ENCODE measurements at regions not wholly inside any gene's neighbourhood (a gene's known extent, or its start where the extent isn't known, plus 50 kb on each side); places are given as distances from the start of the nearest gene placed in this dataset.

DNA sequence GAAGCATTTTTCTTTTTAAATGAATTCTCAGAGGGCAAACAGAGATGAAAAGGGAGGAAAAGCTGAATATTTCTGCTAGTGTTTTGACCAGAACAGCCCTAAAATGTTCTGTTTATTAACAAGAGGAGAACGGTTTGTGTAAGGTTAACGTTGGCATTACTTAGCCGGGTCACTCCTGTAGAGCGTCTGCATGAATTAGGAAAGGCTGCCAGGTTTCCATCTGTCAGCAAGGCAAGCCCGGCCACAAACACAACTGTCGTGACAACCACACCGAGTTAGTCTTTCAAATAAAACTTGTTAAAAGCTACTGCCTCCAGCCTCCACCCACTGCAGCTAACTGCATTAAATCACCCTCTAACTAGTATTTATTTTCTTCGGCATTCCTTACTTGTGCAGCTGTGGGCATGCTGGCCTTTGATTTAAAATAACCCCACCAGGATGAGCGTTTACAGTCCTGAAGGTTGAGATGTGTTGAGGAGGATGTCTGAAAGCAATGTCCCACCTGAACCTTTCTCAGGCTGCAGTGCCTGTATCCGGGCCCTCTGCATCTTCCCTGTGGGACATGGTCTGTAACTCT lies 527.9 kb downstream of the FGF9 start:
- Mint-ChIP-seq H3K4me3 (no peak overlapping the region), H3K27me3 (ENCODE audit: insufficient read depth) (no peaks in the 10 kb centered on the region), H3K9me3 (no peaks in the 10 kb centered on the region), H3K36me3 (ENCODE audit: low read depth) (no peaks in the 10 kb centered on the region), H3K27ac (no peak overlapping the region), H3K4me1 (peaks cover 24% of the 10 kb centered on the region)
- no peaks in the 10 kb centered on the region for H3K36me3 ChIP-seq (ENCODE audit: control insufficient read depth, insufficient read depth, low read length)
- H3K9ac ChIP-seq (ENCODE audit: extremely low read depth, low read length, poor library complexity, severe bottlenecking), result no peak overlapping the region
- TF ChIP-seq, protein P1, sequence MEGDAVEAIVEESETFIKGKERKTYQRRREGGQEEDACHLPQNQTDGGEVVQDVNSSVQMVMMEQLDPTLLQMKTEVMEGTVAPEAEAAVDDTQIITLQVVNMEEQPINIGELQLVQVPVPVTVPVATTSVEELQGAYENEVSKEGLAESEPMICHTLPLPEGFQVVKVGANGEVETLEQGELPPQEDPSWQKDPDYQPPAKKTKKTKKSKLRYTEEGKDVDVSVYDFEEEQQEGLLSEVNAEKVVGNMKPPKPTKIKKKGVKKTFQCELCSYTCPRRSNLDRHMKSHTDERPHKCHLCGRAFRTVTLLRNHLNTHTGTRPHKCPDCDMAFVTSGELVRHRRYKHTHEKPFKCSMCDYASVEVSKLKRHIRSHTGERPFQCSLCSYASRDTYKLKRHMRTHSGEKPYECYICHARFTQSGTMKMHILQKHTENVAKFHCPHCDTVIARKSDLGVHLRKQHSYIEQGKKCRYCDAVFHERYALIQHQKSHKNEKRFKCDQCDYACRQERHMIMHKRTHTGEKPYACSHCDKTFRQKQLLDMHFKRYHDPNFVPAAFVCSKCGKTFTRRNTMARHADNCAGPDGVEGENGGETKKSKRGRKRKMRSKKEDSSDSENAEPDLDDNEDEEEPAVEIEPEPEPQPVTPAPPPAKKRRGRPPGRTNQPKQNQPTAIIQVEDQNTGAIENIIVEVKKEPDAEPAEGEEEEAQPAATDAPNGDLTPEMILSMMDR (conservative IDR thresholded peaks at IDR 0.05), result no peak
- H3K4me3 ChIP-seq (ENCODE audit: low read length), result no peak overlapping the region
- no peaks in the 10 kb centered on the region for H3K27me3 ChIP-seq (ENCODE audit: control insufficient read depth, insufficient read depth, low read length, poor library complexity, severe bottlenecking)
- H3K27ac ChIP-seq (ENCODE audit: low read depth, low read length), result no peak overlapping the region
- H3K9me3 ChIP-seq (ENCODE audit: control insufficient read depth, low read length), result no peaks in the 10 kb centered on the region
- H3K4me1 ChIP-seq (ENCODE audit: control insufficient read depth, insufficient read depth, low read length), result no peaks in the 10 kb centered on the region
- WGBS, 2 experiments (ENCODE audit: insufficient coverage in 1 of 2, insufficient read length in 1 of 2), result 78 to 84% methylated on average over 8 to 10 of the region's 10 CpGs
- no peak for DNase-seq

DNA sequence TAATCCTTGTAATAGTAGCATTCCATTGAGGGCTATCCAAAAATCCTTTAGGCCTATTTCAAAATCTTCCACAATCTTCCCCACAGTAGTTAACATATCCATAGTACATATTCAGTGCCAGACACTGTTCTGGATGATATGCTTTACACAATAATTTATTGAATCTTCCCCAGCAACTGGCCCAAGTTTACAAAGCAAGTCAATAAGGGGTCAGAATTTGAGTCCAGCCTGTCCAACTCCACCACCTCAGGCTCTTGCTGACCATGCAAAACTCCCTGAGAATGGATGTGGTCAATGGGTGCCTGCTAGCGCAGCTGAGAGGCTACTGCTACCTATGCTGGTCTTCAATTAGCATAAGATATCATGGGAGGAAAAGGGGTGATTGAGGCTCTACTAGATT lies 529.6 kb downstream of the FGF9 start:
- no peak overlapping the region for H3K4me3 ChIP-seq (ENCODE audit: low read length)
- Mint-ChIP-seq H3K36me3 (ENCODE audit: low read depth) (no peaks in the 10 kb centered on the region), H3K4me1 (peaks cover 26% of the 10 kb centered on the region), H3K9me3 (no peaks in the 10 kb centered on the region), H3K27ac (no peak overlapping the region), H3K4me3 (no peak overlapping the region), H3K27me3 (ENCODE audit: insufficient read depth) (no peaks in the 10 kb centered on the region)
- H3K36me3 ChIP-seq (ENCODE audit: control insufficient read depth, insufficient read depth, low read length), result no peaks in the 10 kb centered on the region
- no peak overlapping the region for H3K9ac ChIP-seq (ENCODE audit: extremely low read depth, low read length, poor library complexity, severe bottlenecking)
- 96 to 100% methylated on average over 1 of the region's 1 CpG for WGBS, 2 experiments (ENCODE audit: insufficient coverage in 1 of 2, insufficient read length in 1 of 2)
- TF ChIP-seq, protein P1 (conservative IDR thresholded peaks at IDR 0.05), result no peak
- H3K4me1 ChIP-seq (ENCODE audit: control insufficient read depth, insufficient read depth, low read length), result no peaks in the 10 kb centered on the region
- no peak overlapping the region for H3K27ac ChIP-seq (ENCODE audit: low read depth, low read length)
- DNase-seq, result no peak
- H3K27me3 ChIP-seq (ENCODE audit: control insufficient read depth, insufficient read depth, low read length, poor library complexity, severe bottlenecking), result no peaks in the 10 kb centered on the region
- H3K9me3 ChIP-seq (ENCODE audit: control insufficient read depth, low read length), result no peaks in the 10 kb centered on the region

DNA sequence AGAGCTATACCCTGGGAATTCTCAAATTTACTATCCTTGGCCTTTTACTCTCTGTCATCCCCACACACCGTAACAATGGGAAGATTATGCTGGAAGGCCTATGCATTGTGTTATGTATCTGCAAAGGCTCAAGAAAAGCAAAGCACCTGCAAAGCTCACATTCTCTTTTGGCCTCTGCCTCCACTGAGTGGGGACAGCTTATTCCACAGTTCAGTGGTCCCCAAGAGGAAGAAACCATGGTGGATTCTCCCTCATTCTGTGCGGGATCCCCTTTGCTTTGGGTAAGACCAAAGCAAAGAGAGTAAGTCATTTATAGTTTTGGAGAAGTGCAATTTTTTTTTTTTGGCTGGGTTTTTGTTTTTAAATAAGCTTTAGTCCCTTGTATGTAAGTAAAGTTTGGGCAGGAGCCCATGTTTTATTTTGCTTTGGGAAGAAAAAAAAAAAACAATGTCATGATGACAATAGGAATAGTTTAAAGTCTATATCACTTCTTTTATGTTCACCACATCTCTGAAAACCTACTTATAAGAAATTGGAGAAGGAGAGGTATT lies 530.6 kb downstream of the FGF9 start:
- Histone ChIP-seq H3K4me3 (ENCODE audit: low read length) (no peak overlapping the region), H3K9me3 (ENCODE audit: control insufficient read depth, low read length) (no peaks in the 10 kb centered on the region), H3K9ac (ENCODE audit: extremely low read depth, low read length, poor library complexity, severe bottlenecking) (no peak overlapping the region), H3K27ac (ENCODE audit: low read depth, low read length) (no peak overlapping the region), H3K36me3 (ENCODE audit: control insufficient read depth, insufficient read depth, low read length) (no peaks in the 10 kb centered on the region), H3K4me1 (ENCODE audit: control insufficient read depth, insufficient read depth, low read length) (no peaks in the 10 kb centered on the region), H3K27me3 (ENCODE audit: control insufficient read depth, insufficient read depth, low read length, poor library complexity, severe bottlenecking) (no peaks in the 10 kb centered on the region)
- Mint-ChIP-seq H3K4me1 (peaks cover 20% of the 10 kb centered on the region), H3K36me3 (ENCODE audit: low read depth) (no peaks in the 10 kb centered on the region), H3K27ac (no peak overlapping the region), H3K9me3 (no peaks in the 10 kb centered on the region), H3K4me3 (no peak overlapping the region), H3K27me3 (ENCODE audit: insufficient read depth) (no peaks in the 10 kb centered on the region)
- DNase-seq, result no peak
- 97 to 100% methylated on average over 1 to 2 of the region's 2 CpGs for WGBS, 2 experiments (ENCODE audit: insufficient coverage in 1 of 2, insufficient read length in 1 of 2)
- TF ChIP-seq, protein P1 (conservative IDR thresholded peaks at IDR 0.05), result no peak
